ENCODE measurements at regions not wholly inside any gene's neighbourhood (a gene's known extent, or its start where the extent isn't known, plus 50 kb on each side); places are given as distances from the start of the nearest gene placed in this dataset.
"Not testable (repeated sequence)": the region's sequence is repeated elsewhere in the genome, so short reads cannot be mapped to it uniquely, and the experiment has no call there.

GRCh38 chr4:62622089-62622488 lies 1422.0 kb downstream of the ADGRL3 start:
- no peak for DNase-seq

- no peak for DNase-seq
Observed at GRCh38 chr4:62619971-62620370, 1419.8 kb downstream of the ADGRL3 start.

- no peak for DNase-seq
Observed at GRCh38 chr4:62618042-62618441, 1417.9 kb downstream of the ADGRL3 start.

GRCh38 chr4:62601737-62602136 lies 1401.6 kb downstream of the ADGRL3 start:
- DNase-seq = no peak

GRCh38 chr4:62595265-62595664 lies 1395.1 kb downstream of the ADGRL3 start:
- DNase-seq = not testable (repeated sequence)

GRCh38 chr4:62591756-62592155 lies 1391.6 kb downstream of the ADGRL3 start:
- no peak for DNase-seq

- no peak for DNase-seq
Observed at GRCh38 chr4:62588671-62589070, 1388.5 kb downstream of the ADGRL3 start.

GRCh38 chr4:62571494-62571893 lies 1371.4 kb downstream of the ADGRL3 start:
- DNase-seq = no peak

GRCh38 chr4:62560858-62561257 lies 1360.7 kb downstream of the ADGRL3 start:
- no peak for DNase-seq

GRCh38 chr4:62550121-62550520 lies 1350.0 kb downstream of the ADGRL3 start:
- no peak for DNase-seq

- DNase-seq = no peak
Observed at GRCh38 chr4:62549601-62550000, 1349.5 kb downstream of the ADGRL3 start.

GRCh38 chr4:62548765-62549164 lies 1348.6 kb downstream of the ADGRL3 start:
- DNase-seq = no peak

- DNase-seq = peak; percentile 32 to 76
Observed at GRCh38 chr4:62548108-62548524, 1348.0 kb downstream of the ADGRL3 start.

- no peak for DNase-seq
Observed at GRCh38 chr4:62544428-62544827, 1344.3 kb downstream of the ADGRL3 start.

GRCh38 chr4:62543002-62543401 lies 1342.9 kb downstream of the ADGRL3 start:
- no peak for DNase-seq

GRCh38 chr4:62533573-62533972 lies 1333.4 kb downstream of the ADGRL3 start:
- no peak for DNase-seq

GRCh38 chr4:62531731-62532130 lies 1331.6 kb downstream of the ADGRL3 start:
- no peak for DNase-seq

- DNase-seq = no peak
Observed at GRCh38 chr4:62531264-62531663, 1331.1 kb downstream of the ADGRL3 start.

GRCh38 chr4:62528874-62529273 lies 1328.7 kb downstream of the ADGRL3 start:
- no peak for DNase-seq

GRCh38 chr4:62526671-62527070 lies 1326.5 kb downstream of the ADGRL3 start:
- DNase-seq = no peak

GRCh38 chr4:62523256-62523655 lies 1323.1 kb downstream of the ADGRL3 start:
- DNase-seq = no peak

GRCh38 chr4:62522273-62522672 lies 1322.1 kb downstream of the ADGRL3 start:
- DNase-seq = no peak

GRCh38 chr4:62517716-62518115 lies 1317.6 kb downstream of the ADGRL3 start:
- DNase-seq = no peak

GRCh38 chr4:62513306-62513705 lies 1313.2 kb downstream of the ADGRL3 start:
- DNase-seq = no peak

GRCh38 chr4:62512271-62512670 lies 1312.1 kb downstream of the ADGRL3 start:
- DNase-seq = no peak

- DNase-seq = no peak
Observed at GRCh38 chr4:62510228-62510627, 1310.1 kb downstream of the ADGRL3 start.
